SK-N-MC (cell line): ENCODE measurements at regions not wholly inside any gene's neighbourhood (a gene's known extent, or its start where the extent isn't known, plus 50 kb on each side); places are given as distances from the start of the nearest gene placed in this dataset.
"Not testable (repeated sequence)": the region's sequence is repeated elsewhere in the genome, so short reads cannot be mapped to it uniquely, and the experiment has no call there.

Experiments used
- EZH2 ChIP-seq: fragments of 200-600 bp; sonication (generic); IDR thresholded peaks from one replicate; pipeline ENCODE4 v1.6.1; 2017; ENCODE audit warnings: antibody characterized with exemption
- POLR2AphosphoS5 ChIP-seq: IDR thresholded peaks from 2 replicates; pipeline ENCODE4 v1.6.1; 2012; ENCODE audit warnings: mild to moderate bottlenecking, low read depth, low read length, borderline replicate concordance

DNA sequence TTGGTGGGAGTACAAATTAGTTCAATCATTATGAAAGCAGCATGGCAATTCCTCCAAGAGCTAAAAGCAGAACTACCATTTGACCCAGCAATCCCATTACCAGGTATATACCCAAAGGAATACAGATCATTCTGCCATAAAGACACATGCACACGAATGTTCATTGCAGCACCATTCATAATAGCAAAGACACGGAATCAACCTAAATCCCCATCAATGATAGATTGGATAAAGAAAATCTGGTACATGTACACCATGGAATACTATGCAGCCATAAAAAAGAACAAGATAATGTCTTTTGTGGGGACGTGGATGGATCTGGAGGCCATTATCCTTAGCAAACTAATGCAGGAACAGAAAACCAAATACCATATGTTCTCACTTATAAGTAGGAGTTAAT, 85.1 kb upstream of the KYNU start:
- not testable (repeated sequence) for TF ChIP-seq POLR2AphosphoS5, EZH2
